Adrenal gland (tissue), 9 donors: ENCODE measurements at regions not wholly inside any gene's neighbourhood (a gene's known extent, or its start where the extent isn't known, plus 50 kb on each side); places are given as distances from the start of the nearest gene placed in this dataset.
"Not testable (repeated sequence)": the region's sequence is repeated elsewhere in the genome, so short reads cannot be mapped to it uniquely, and the experiment has no call there.

Source experiments
- DNase-seq, 7 donors: peaks; one replicate each; pipeline ENCODE4 v3.0.0-alpha.2; 2019 to 2020
- H3K27ac ChIP-seq, 5 donors: fragments of 200-600 bp; sonication (generic) in 4 of 5; 1 replicate in 3 of 5; 2 replicates in 2 of 5; pipeline versions ENCODE4 v1.5.1 to v1.8.0; 2016 to 2020; ENCODE audit warnings: mild to moderate bottlenecking in 1 of 5
- H3K27me3 ChIP-seq: fragments of 200-600 bp; 2 replicates; pipeline ENCODE4 v1.8.0; 2021
- H3K36me3 ChIP-seq, 2 donors: fragments of 200-600 bp; replicated peaks in 1 of 2; 1 replicate in 1 of 2; 2 replicates in 1 of 2; pipeline versions ENCODE4 v1.5.1 to v1.8.0; 2018 to 2022
- H3K4me1 ChIP-seq, 2 donors: fragments of 200-600 bp; replicated peaks in 1 of 2; 1 replicate in 1 of 2; 2 replicates in 1 of 2; pipeline versions ENCODE4 v1.5.1 to v1.8.0; 2018 to 2021
- H3K4me3 ChIP-seq, 4 donors: fragments of 200-600 bp; sonication (generic) in 3 of 4; one replicate each; pipeline ENCODE4 v1.5.1; 2016 to 2018
- H3K9me3 ChIP-seq, 3 donors: fragments of 200-600 bp; sonication (generic) in 1 of 3; replicated peaks in 1 of 3; 1 replicate in 2 of 3; 2 replicates in 1 of 3; pipeline versions ENCODE4 v1.5.1 to v1.8.0; 2016 to 2021
- POLR2A ChIP-seq, 2 donors: fragments of 450-650 bp; IDR thresholded peaks; one replicate each; pipeline ENCODE4 v1.6.1; 2017; ENCODE audit warnings: antibody characterized with exemption in 2 of 2, mild to moderate bottlenecking in 2 of 2, moderate library complexity in 1 of 2
- WGBS, 4 donors: extraction: QIAGEN DNeasy Blood & Tissue Kit in 2 of 4; methylation state at CpG; one replicate each; pipeline versions ENCODE4 v1.1.5 to v1.1.7; 2013 to 2017; 5-methylcytosine and 5-hydroxymethylcytosine counted together
- intact Hi-C, 2 donors: fragments of 100-400 bp; cut with DNase I; formaldehyde crosslinking; loops; one replicate each; pipeline versions ENCODE4 v1.14.1 to v1.15.0; 2022 to 2023
- TF ChIP-seq, protein P1 (sequence below), 6 experiments: fragments of 450-650 bp in 4 of 6; fragments of 200-600 bp in 2 of 6; sonication (generic) in 1 of 6; IDR thresholded peaks; 1 replicate in 5 of 6; 2 replicates in 1 of 6; pipeline versions ENCODE4 v1.5.1 to v1.8.0; 2016 to 2021; ENCODE audit warnings: antibody characterized with exemption in 6 of 6, mild to moderate bottlenecking in 2 of 6, moderate library complexity in 1 of 6
- donor health status: healthy with polysubstance abuse.
- donor health status: Bipolar disorder and iron deficiency.
- donor health status: DM: yes; HTN: yes; CAD: no.
- donor health status: DM: no; HTN: no; CAD: no.
- donor health status: DM: no; HTN: no; CAD: no.

DNA sequence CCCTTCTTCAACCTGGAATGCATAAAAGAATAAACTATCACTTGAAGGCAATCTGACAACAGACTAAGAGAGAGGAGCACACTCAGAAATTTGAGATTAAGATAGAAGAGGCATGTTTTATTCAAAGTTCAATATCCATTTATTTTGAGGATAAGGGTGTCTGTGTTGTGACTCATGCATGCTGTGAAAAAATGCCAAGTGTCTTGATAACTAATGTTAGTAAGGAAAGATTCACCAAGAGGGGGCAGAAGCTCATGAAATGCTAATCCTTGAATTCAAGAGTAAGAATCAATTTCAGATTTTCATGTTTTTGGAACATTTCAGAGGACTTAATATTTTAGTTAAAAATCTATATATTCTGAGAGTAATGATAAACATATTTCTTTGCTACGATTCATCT lies 94.0 kb downstream of the IFI44 start:
- no peaks in the 10 kb centered on the region for H3K9me3 ChIP-seq
- WGBS, 4 donors = 62 to 83% (median 77%) methylated on average over 1 of the region's 1 CpG
- intact Hi-C loops = no loop called here
- H3K27ac ChIP-seq = no peak overlapping the region
- TF ChIP-seq, protein P1, sequence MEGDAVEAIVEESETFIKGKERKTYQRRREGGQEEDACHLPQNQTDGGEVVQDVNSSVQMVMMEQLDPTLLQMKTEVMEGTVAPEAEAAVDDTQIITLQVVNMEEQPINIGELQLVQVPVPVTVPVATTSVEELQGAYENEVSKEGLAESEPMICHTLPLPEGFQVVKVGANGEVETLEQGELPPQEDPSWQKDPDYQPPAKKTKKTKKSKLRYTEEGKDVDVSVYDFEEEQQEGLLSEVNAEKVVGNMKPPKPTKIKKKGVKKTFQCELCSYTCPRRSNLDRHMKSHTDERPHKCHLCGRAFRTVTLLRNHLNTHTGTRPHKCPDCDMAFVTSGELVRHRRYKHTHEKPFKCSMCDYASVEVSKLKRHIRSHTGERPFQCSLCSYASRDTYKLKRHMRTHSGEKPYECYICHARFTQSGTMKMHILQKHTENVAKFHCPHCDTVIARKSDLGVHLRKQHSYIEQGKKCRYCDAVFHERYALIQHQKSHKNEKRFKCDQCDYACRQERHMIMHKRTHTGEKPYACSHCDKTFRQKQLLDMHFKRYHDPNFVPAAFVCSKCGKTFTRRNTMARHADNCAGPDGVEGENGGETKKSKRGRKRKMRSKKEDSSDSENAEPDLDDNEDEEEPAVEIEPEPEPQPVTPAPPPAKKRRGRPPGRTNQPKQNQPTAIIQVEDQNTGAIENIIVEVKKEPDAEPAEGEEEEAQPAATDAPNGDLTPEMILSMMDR (IDR thresholded peaks at IDR 0.05) = no peak
- no peak for TF ChIP-seq POLR2A (IDR thresholded peaks at IDR 0.05)
- DNase-seq = no peak
- no peaks in the 10 kb centered on the region for H3K36me3 ChIP-seq
- H3K27me3 ChIP-seq = no peaks in the 10 kb centered on the region
- no peaks in the 10 kb centered on the region for H3K4me1 ChIP-seq
- no peak overlapping the region for H3K4me3 ChIP-seq

DNA sequence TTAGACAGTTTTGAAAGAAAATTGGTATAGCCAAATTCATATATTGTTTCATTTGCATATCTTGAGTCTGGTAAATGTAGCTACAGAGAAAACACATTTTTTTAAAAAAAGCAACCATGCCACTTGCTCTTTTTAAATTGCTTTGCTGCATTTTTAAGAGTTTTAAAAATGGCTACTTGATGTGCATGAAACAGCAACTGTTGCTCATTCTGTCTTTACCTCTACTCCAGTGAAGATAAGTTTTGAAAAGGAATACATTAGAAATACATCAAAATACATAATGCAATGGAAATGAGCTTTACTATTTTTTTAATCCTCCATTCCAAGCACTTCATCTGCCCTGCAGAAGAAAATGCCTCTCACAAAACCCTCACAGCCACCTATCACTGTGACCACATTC lies 95.5 kb downstream of the IFI44 start:
- intact Hi-C loops = no loop called here
- H3K9me3 ChIP-seq = no peaks in the 10 kb centered on the region
- H3K36me3 ChIP-seq = no peaks in the 10 kb centered on the region
- no peak overlapping the region for H3K4me3 ChIP-seq
- no peaks in the 10 kb centered on the region for H3K4me1 ChIP-seq
- DNase-seq = no peak
- H3K27ac ChIP-seq = no peak overlapping the region
- TF ChIP-seq POLR2A (IDR thresholded peaks at IDR 0.05) = no peak
- TF ChIP-seq, protein P1 (IDR thresholded peaks at IDR 0.05) = no peak
- no peaks in the 10 kb centered on the region for H3K27me3 ChIP-seq

DNA sequence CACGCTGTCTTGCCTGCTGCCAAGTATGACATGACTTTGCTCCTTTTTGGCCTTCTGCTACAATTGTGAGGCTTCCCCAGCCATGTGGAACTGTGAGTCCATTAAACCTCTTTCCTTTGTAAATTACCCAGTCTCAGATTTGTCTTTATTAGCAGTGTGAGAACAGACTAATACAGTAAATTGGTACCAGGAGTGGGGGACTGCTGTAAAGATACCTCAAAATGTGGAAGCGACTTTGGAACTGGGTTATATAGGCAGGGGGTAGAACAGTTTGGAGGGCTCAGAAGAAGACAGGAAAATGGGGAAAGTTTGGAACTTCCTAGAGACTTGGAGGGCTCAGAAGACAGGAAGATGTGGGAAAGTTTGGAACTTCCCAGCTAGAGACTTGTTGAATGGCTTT lies 104.0 kb downstream of the IFI44 start:
- H3K36me3 ChIP-seq, H3K27me3 ChIP-seq, H3K27ac ChIP-seq, H3K4me3 ChIP-seq, H3K9me3 ChIP-seq, intact Hi-C loops, DNase-seq, H3K4me1 ChIP-seq: not testable (repeated sequence)
- 86 to 90% (median 88%) methylated on average over 2 of the region's 2 CpGs for WGBS, 4 donors

- H3K9me3 ChIP-seq = no peaks in the 10 kb centered on the region
These were observed 106.4 kb downstream of the IFI44 start for GRCh38 chr1:78755986-78756385.

DNA sequence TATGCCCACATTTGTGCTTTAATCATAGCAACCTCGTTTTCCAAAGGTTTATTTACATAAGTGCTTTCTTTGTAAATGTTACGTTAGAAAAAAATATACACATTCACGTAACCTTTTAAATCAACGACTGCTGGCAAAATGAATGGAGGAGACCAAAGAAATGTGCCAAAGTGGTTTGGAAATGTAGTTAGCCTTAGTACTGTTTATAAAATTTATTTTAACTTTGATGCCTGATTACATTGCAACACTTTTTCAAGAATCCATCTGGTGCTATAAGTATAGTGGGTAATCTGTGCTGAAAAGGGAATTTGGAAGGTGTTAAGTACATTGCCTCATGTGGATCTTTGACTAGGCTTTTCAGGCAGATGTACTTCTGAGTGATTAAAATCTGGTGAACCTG lies 108.9 kb downstream of the IFI44 start:
- intact Hi-C loops = no loop called here
- no peaks in the 10 kb centered on the region for H3K36me3 ChIP-seq
- H3K27me3 ChIP-seq = no peaks in the 10 kb centered on the region
- WGBS, 4 donors = 64 to 74% (median 68%) methylated on average over 4 of the region's 4 CpGs
- no peak for DNase-seq
- H3K4me3 ChIP-seq = no peak overlapping the region
- TF ChIP-seq POLR2A (IDR thresholded peaks at IDR 0.05) = no peak
- TF ChIP-seq, protein P1 (IDR thresholded peaks at IDR 0.05) = no peak
- no peaks in the 10 kb centered on the region for H3K4me1 ChIP-seq
- no peak overlapping the region for H3K27ac ChIP-seq
- no peaks in the 10 kb centered on the region for H3K9me3 ChIP-seq

More at GRCh38 chr1:78755986-78756385, 106.4 kb downstream of the IFI44 start:
- no peaks in the 10 kb centered on the region for H3K36me3 ChIP-seq
- no peak overlapping the region for H3K27ac ChIP-seq
- H3K27me3 ChIP-seq = no peaks in the 10 kb centered on the region
- TF ChIP-seq POLR2A (IDR thresholded peaks at IDR 0.05) = no peak
- TF ChIP-seq, protein P1 (IDR thresholded peaks at IDR 0.05) = no peak
- no peak for DNase-seq
- H3K4me3 ChIP-seq = no peak overlapping the region
- intact Hi-C loops = no loop called here
- H3K4me1 ChIP-seq = no peaks in the 10 kb centered on the region
